DND-41 (cell line): ENCODE measurements at regions not wholly inside any gene's neighbourhood (a gene's known extent, or its start where the extent isn't known, plus 50 kb on each side); places are given as distances from the start of the nearest gene placed in this dataset.

Source experiments
- ATAC-seq: fragments of 200-7000 bp; cut with Tn5 transposase; 3 replicates; pipeline ENCODE4 v1.9.1; 2021; ENCODE audit warnings: low read depth; ENCODE audit not compliant: insufficient read depth
- DNase-seq: peaks from one replicate; pipeline ENCODE4 v3.0.0-alpha.2; 2020
- H2AFZ ChIP-seq: 2 replicates; pipeline ENCODE4 v1.6.0; 2012; ENCODE audit warnings: low read depth, low read length
- H3K27ac ChIP-seq: 2 replicates; pipeline ENCODE4 v1.5.1; 2012; ENCODE audit warnings: low read length, inconsistent platforms
- H3K27me3 ChIP-seq: fragments of 200-600 bp; sonication (generic); 2 replicates; pipeline ENCODE4 v1.6.0; 2012; ENCODE audit warnings: low read length, mild to moderate bottlenecking, inconsistent platforms; ENCODE audit not compliant: insufficient read depth, poor library complexity
- H3K36me3 ChIP-seq: 2 replicates; pipeline ENCODE4 v1.5.1; 2012; ENCODE audit warnings: low read length, inconsistent platforms; ENCODE audit not compliant: insufficient read depth
- H3K4me1 ChIP-seq: 2 replicates; pipeline ENCODE4 v1.5.1; 2012; ENCODE audit warnings: mild to moderate bottlenecking, low read length; ENCODE audit not compliant: insufficient read depth
- H3K4me2 ChIP-seq: 2 replicates; pipeline ENCODE4 v1.6.0; 2012; ENCODE audit warnings: mild to moderate bottlenecking, moderate library complexity, low read length, inconsistent platforms; ENCODE audit not compliant: insufficient read depth
- H3K4me3 ChIP-seq, 2 experiments: fragments of 200-600 bp in 1 of 2; shearing (Covaris generic) in 1 of 2; 2 replicates each; pipeline ENCODE4 v1.5.1; 2012 to 2016; ENCODE audit warnings: inconsistent platforms in 2 of 2, low read length in 2 of 2, mild to moderate bottlenecking in 2 of 2, low read depth in 1 of 2, moderate library complexity in 1 of 2
- H3K79me2 ChIP-seq: 2 replicates; pipeline ENCODE4 v1.6.0; 2012; ENCODE audit warnings: low read length, inconsistent platforms; ENCODE audit not compliant: insufficient read depth
- H3K9ac ChIP-seq: 2 replicates; pipeline ENCODE4 v1.6.0; 2012; ENCODE audit warnings: low read depth, mild to moderate bottlenecking, inconsistent platforms, low read length, moderate library complexity
- H3K9me3 ChIP-seq: 2 replicates; pipeline ENCODE4 v1.5.1; 2012; ENCODE audit warnings: low read length, moderate library complexity, mild to moderate bottlenecking, inconsistent platforms; ENCODE audit not compliant: insufficient read depth, severe bottlenecking
- H4K20me1 ChIP-seq: 2 replicates; pipeline ENCODE4 v1.6.0; 2012; ENCODE audit warnings: low read length; ENCODE audit not compliant: insufficient read depth
- EZH2 ChIP-seq: IDR thresholded peaks from 3 replicates; pipeline ENCODE4 v1.6.1; 2012; ENCODE audit warnings: borderline replicate concordance, low read depth, mild to moderate bottlenecking, moderate library complexity, low read length, inconsistent platforms; ENCODE audit not compliant: severe bottlenecking
- TF ChIP-seq, protein P1 (sequence below): IDR thresholded peaks from 2 replicates; pipeline ENCODE4 v1.5.1; 2012; ENCODE audit warnings: borderline replicate concordance, low read length, moderate library complexity, mild to moderate bottlenecking; ENCODE audit not compliant: poor library complexity, severe bottlenecking; ENCODE audit errors: extremely low read depth

DNA sequence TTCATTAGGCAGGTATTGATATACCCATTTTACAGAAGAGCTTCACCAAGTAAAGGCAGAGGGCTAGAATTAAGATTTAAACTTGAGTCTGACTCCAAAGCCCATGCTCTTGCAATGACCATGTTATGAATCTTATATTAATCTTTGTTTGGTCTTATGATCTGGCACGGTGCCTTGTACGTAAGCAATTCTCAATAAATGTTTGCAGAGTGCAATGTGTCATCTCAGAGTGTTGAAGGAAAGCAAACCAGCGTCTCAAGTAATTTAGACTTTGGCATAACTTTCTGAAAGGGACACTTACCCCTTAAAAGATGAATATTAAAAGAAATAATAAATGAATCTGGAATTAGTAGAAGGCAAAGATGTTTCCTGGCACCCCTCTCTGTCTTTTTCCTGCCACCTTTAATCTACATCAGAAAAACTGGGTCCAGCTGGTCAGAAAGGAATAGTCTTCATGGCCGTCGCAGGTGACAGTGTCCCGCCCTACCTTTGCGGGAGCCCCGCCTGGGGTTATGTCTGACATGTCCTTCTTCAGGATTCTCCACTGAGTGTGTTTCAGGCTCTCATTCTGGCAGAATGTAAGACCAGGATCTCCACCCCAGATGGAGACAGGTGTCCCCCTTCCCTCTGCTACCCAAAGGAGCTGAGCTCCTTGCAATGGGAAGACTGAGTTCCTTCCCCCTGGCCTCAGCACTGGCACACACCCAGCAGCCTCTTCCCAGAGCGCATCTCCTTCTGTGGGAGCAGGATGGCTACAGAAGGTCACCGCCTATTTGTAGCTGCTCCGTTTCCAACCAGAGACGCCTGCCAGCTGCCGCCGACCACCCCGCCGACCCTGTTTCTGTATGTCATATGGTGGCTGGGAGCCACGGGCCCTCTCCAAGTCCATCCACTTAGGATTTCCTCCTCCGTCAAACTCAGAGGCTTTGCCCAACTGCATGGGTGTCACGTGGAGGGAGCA lies 266.3 kb upstream of the ECI2 start:
- H3K27ac ChIP-seq = no peak overlapping the region
- DNase-seq (no peak), ATAC-seq (no peak)
- no peak overlapping the region for H3K4me2 ChIP-seq
- H3K9ac ChIP-seq = no peak overlapping the region
- H3K4me1 ChIP-seq = no peaks in the 10 kb centered on the region
- H3K36me3 ChIP-seq = no peaks in the 10 kb centered on the region
- peaks cover 3% of the 10 kb centered on the region for H3K27me3 ChIP-seq
- no peaks in the 10 kb centered on the region for H4K20me1 ChIP-seq
- H3K4me3 ChIP-seq = no peak overlapping the region
- no peaks in the 10 kb centered on the region for H3K9me3 ChIP-seq
- H2AFZ ChIP-seq = no peak overlapping the region
- TF ChIP-seq, protein P1, sequence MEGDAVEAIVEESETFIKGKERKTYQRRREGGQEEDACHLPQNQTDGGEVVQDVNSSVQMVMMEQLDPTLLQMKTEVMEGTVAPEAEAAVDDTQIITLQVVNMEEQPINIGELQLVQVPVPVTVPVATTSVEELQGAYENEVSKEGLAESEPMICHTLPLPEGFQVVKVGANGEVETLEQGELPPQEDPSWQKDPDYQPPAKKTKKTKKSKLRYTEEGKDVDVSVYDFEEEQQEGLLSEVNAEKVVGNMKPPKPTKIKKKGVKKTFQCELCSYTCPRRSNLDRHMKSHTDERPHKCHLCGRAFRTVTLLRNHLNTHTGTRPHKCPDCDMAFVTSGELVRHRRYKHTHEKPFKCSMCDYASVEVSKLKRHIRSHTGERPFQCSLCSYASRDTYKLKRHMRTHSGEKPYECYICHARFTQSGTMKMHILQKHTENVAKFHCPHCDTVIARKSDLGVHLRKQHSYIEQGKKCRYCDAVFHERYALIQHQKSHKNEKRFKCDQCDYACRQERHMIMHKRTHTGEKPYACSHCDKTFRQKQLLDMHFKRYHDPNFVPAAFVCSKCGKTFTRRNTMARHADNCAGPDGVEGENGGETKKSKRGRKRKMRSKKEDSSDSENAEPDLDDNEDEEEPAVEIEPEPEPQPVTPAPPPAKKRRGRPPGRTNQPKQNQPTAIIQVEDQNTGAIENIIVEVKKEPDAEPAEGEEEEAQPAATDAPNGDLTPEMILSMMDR = no peak
- no peak for TF ChIP-seq EZH2
- no peaks in the 10 kb centered on the region for H3K79me2 ChIP-seq

DNA sequence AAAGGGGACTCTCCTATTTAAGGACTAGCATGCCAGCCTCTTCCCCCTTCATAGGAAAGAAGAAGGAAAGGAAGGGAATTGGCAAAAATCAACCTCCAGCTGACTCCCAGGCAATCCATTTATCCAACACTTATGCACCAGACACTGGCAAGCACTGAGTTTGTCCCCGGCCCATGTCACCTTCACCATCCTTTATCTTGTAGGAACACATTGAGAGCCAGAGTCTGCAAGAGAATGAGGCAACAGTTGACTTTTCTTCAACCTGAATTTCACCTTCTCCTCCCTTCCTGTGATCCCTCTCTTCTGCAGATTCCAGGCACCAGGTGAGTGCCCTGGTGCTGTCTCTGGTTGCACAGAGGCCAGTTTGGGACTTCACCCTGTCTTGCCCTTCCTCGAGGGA lies 264.3 kb upstream of the ECI2 start:
- Histone ChIP-seq H3K27ac (no peak overlapping the region), H3K4me1 (no peaks in the 10 kb centered on the region), H3K9me3 (no peaks in the 10 kb centered on the region), H3K9ac (no peak overlapping the region), H3K4me2 (no peak overlapping the region), H4K20me1 (no peaks in the 10 kb centered on the region), H3K79me2 (no peaks in the 10 kb centered on the region), H3K4me3 (no peak overlapping the region), H3K27me3 (peaks cover 3% of the 10 kb centered on the region), H3K36me3 (no peaks in the 10 kb centered on the region), H2AFZ (no peak overlapping the region)
- no peak for DNase-seq
- no peak for ATAC-seq
- TF ChIP-seq, protein P1 = no peak
- no peak for TF ChIP-seq EZH2

DNA sequence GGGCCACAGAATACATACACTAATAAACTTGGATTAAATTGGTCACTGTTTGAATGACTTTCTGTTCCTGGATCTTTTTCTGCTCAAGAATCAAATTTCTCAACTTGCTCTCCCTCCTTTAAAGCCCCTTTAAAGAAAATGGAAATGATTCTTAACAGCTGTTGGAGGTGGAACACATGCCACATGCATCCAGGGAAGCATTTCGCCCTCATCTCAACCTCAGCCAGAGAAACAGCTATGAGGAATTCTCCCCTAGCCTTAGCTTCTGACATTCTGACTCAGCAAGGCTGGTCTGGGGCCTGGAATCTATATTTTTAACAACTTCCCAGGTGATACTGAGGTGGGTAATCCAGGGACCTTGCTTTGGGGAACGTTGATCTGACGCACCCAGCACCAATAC lies 263.4 kb upstream of the ECI2 start:
- Histone ChIP-seq H2AFZ (no peak overlapping the region), H3K79me2 (no peaks in the 10 kb centered on the region), H4K20me1 (no peaks in the 10 kb centered on the region), H3K4me2 (no peak overlapping the region), H3K4me1 (no peaks in the 10 kb centered on the region), H3K9ac (no peak overlapping the region), H3K36me3 (no peaks in the 10 kb centered on the region), H3K27ac (no peak overlapping the region), H3K27me3 (peaks cover 3% of the 10 kb centered on the region), H3K4me3 (no peak overlapping the region), H3K9me3 (no peaks in the 10 kb centered on the region)
- TF ChIP-seq, protein P1 = no peak
- no peak for TF ChIP-seq EZH2
- DNase-seq (no peak), ATAC-seq (no peak)
